Adrenal gland (tissue), 5 donors: ENCODE measurements at regions not wholly inside any gene's neighbourhood (a gene's known extent, or its start where the extent isn't known, plus 50 kb on each side); places are given as distances from the start of the nearest gene placed in this dataset.

ENCODE experiments used
- CTCF ChIP-seq, 6 experiments: fragments of 450-650 bp in 4 of 6; fragments of 200-600 bp in 2 of 6; sonication (generic) in 1 of 6; IDR thresholded peaks; 1 replicate in 5 of 6; 2 replicates in 1 of 6; pipeline versions ENCODE4 v1.5.1 to v1.8.0; 2016 to 2021; ENCODE audit warnings: antibody characterized with exemption in 6 of 6, mild to moderate bottlenecking in 2 of 6, moderate library complexity in 1 of 6
- POLR2A ChIP-seq, 2 donors: fragments of 450-650 bp; IDR thresholded peaks; one replicate each; pipeline ENCODE4 v1.6.1; 2017; ENCODE audit warnings: antibody characterized with exemption in 2 of 2, mild to moderate bottlenecking in 2 of 2, moderate library complexity in 1 of 2
- donor health status: DM: no; HTN: no; CAD: no.

DNA sequence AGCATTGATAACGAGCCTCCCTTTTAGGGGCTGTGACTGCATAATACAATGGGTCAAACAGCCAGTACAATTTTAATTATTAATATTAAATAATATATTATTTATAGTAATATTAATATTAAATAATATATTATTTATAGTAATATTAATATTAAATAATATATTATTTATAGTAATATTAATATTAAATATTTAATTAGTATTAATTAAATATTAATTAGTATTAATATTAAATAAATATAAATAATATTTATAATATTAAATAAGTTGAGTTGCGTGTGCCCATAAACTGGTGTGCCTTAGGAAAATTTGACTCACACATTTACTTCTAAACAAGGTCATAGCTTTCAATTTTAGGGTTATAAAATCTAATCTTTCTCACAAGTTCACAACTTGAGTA is 509.3 kb upstream of the RGS18 start:
- TF ChIP-seq CTCF (IDR thresholded peaks at IDR 0.05) (no peak), POLR2A (IDR thresholded peaks at IDR 0.05) (no peak)
